Stomach (tissue), 8 donors: ENCODE measurements at regions not wholly inside any gene's neighbourhood (a gene's known extent, or its start where the extent isn't known, plus 50 kb on each side); places are given as distances from the start of the nearest gene placed in this dataset.

Experiments used
- DNase-seq, 2 donors: peaks; one replicate each; pipeline versions ENCODE4 v3.0.0 to v3.0.0-alpha.2; 2013 to 2019
- H3K27ac ChIP-seq, 5 donors: fragments of 200-600 bp in 4 of 5; sonication (generic) in 4 of 5; one replicate each; pipeline ENCODE4 v1.5.1; 2013 to 2019; ENCODE audit warnings: mild to moderate bottlenecking in 1 of 5, moderate library complexity in 1 of 5
- H3K27me3 ChIP-seq, 3 donors: fragments of 200-600 bp; sonication (generic); one replicate each; pipeline ENCODE4 v1.5.1; 2017 to 2019; ENCODE audit warnings: mixed run types in 1 of 3
- H3K36me3 ChIP-seq, 4 donors: fragments of 200-600 bp; sonication (generic); 1 replicate in 3 of 4; 2 replicates in 1 of 4; pipeline ENCODE4 v1.5.1; 2016 to 2019
- H3K4me1 ChIP-seq, 4 donors: fragments of 200-600 bp; sonication (generic); one replicate each; pipeline ENCODE4 v1.5.1; 2016 to 2019
- H3K4me3 ChIP-seq, 4 donors: fragments of 200-600 bp; sonication (generic) in 3 of 4; one replicate each; pipeline ENCODE4 v1.5.1; 2016 to 2019; ENCODE audit warnings: mild to moderate bottlenecking in 1 of 4
- H3K9me3 ChIP-seq, 4 donors: fragments of 200-600 bp; sonication (generic); one replicate each; pipeline ENCODE4 v1.5.1; 2016 to 2019
- CTCF ChIP-seq, 7 experiments: fragments of 450-650 bp in 4 of 7; fragments of 200-600 bp in 3 of 7; sonication (generic) in 3 of 7; IDR thresholded peaks; one replicate each; pipeline ENCODE4 v1.5.1; 2016 to 2019; ENCODE audit warnings: antibody characterized with exemption in 7 of 7, control low read depth in 2 of 7, mild to moderate bottlenecking in 1 of 7
- EP300 ChIP-seq: sonication (generic); formaldehyde crosslinking; IDR thresholded peaks from one replicate; pipeline ENCODE4 v1.6.1; 2017; ENCODE audit warnings: antibody characterized with exemption
- POLR2A ChIP-seq, 4 donors: fragments of 450-650 bp; IDR thresholded peaks; one replicate each; pipeline ENCODE4 v1.6.1; 2016; ENCODE audit warnings: antibody characterized with exemption in 4 of 4, control low read depth in 2 of 4, mild to moderate bottlenecking in 1 of 4, moderate library complexity in 1 of 4
- POLR2AphosphoS5 ChIP-seq, 3 donors: sonication (generic); formaldehyde crosslinking; IDR thresholded peaks; one replicate each; pipeline ENCODE4 v1.6.1; 2016; ENCODE audit warnings: antibody characterized with exemption in 3 of 3
- WGBS, 5 donors: extraction: QIAGEN DNeasy Blood & Tissue Kit in 3 of 5; methylation state at CpG; one replicate each; pipeline versions ENCODE4 v1.1.5 to v1.1.7; 2013 to 2018; 5-methylcytosine and 5-hydroxymethylcytosine counted together
- intact Hi-C: fragments of 100-400 bp; cut with DNase I; formaldehyde crosslinking; loops from one replicate; pipeline ENCODE4 v1.15.1; 2023; ENCODE audit warnings: low total_unique reads
- donor health status: healthy with polysubstance abuse.
- donor health status: Bipolar disorder and iron deficiency.
- donor health status: healthy.

GRCh38 chr20:48293671-48294070 is 508.4 kb upstream of the SULF2 start:
- intact Hi-C loops: no loop called here
- peaks cover 0 to 23% (median 11%) of the 10 kb centered on the region in 4 donors for H3K4me1 ChIP-seq
- DNase-seq: no peak
- no peak overlapping the region for H3K4me3 ChIP-seq
- no peaks in the 10 kb centered on the region for H3K36me3 ChIP-seq
- no peaks in the 10 kb centered on the region for H3K9me3 ChIP-seq
- H3K27me3 ChIP-seq: no peaks in the 10 kb centered on the region
- no peak overlapping the region for H3K27ac ChIP-seq
- TF ChIP-seq POLR2AphosphoS5 (IDR thresholded peaks at IDR 0.05): no peak
- no peak for TF ChIP-seq EP300
- no peak for TF ChIP-seq POLR2A (IDR thresholded peaks at IDR 0.05)
- TF ChIP-seq CTCF (IDR thresholded peaks at IDR 0.05): no peak
- WGBS, 5 donors: 86 to 97% (median 90%) methylated on average over 4 of the region's 4 CpGs

- Histone ChIP-seq H3K4me1 (peaks cover 0 to 21% (median 10%) of the 10 kb centered on the region in 4 donors), H3K27me3 (no peaks in the 10 kb centered on the region), H3K4me3 (no peak overlapping the region), H3K27ac (no peak overlapping the region), H3K36me3 (no peaks in the 10 kb centered on the region), H3K9me3 (no peaks in the 10 kb centered on the region)
- TF ChIP-seq CTCF (IDR thresholded peaks at IDR 0.05): no peak
- no peak for TF ChIP-seq POLR2A (IDR thresholded peaks at IDR 0.05)
- no peak for TF ChIP-seq EP300
- no peak for TF ChIP-seq POLR2AphosphoS5 (IDR thresholded peaks at IDR 0.05)
- DNase-seq: no peak
- intact Hi-C loops: no loop called here
- WGBS, 5 donors: 62 to 79% (median 78%) methylated on average over 10 of the region's 10 CpGs
Measured at GRCh38 chr20:48292806-48293205, 507.5 kb upstream of the SULF2 start.

GRCh38 chr20:48291896-48292295 is 506.6 kb upstream of the SULF2 start:
- no peaks in the 10 kb centered on the region for H3K36me3 ChIP-seq
- TF ChIP-seq EP300: no peak
- no peak for TF ChIP-seq POLR2AphosphoS5 (IDR thresholded peaks at IDR 0.05)
- TF ChIP-seq POLR2A (IDR thresholded peaks at IDR 0.05): no peak
- TF ChIP-seq CTCF (IDR thresholded peaks at IDR 0.05): no peak
- H3K4me3 ChIP-seq: no peak overlapping the region
- DNase-seq: no peak
- no peaks in the 10 kb centered on the region for H3K27me3 ChIP-seq
- H3K4me1 ChIP-seq: peaks cover 4 to 29% (median 17%) of the 10 kb centered on the region in 4 donors
- 87 to 95% (median 92%) methylated on average over 4 of the region's 4 CpGs for WGBS, 5 donors
- intact Hi-C loops: no loop called here
- no peak overlapping the region for H3K27ac ChIP-seq
- H3K9me3 ChIP-seq: no peaks in the 10 kb centered on the region

GRCh38 chr20:48288930-48289507 is 503.7 kb upstream of the SULF2 start:
- Histone ChIP-seq H3K4me1 (peaks cover 12 to 26% (median 21%) of the 10 kb centered on the region in 4 donors), H3K9me3 (no peaks in the 10 kb centered on the region), H3K27me3 (no peaks in the 10 kb centered on the region), H3K27ac (no peak overlapping the region), H3K36me3 (no peaks in the 10 kb centered on the region), H3K4me3 (no peak overlapping the region)
- intact Hi-C loops: no loop called here
- TF ChIP-seq POLR2AphosphoS5 (IDR thresholded peaks at IDR 0.05) (no peak), POLR2A (IDR thresholded peaks at IDR 0.05) (no peak), CTCF (IDR thresholded peaks at IDR 0.05) (no peak), EP300 (no peak)
- DNase-seq: no peak
- 41 to 60% (median 51%) methylated on average over 2 of the region's 2 CpGs for WGBS, 5 donors
